Mucosa of rectum (tissue), 2 donors: ENCODE measurements at regions not wholly inside any gene's neighbourhood (a gene's known extent, or its start where the extent isn't known, plus 50 kb on each side); places are given as distances from the start of the nearest gene placed in this dataset.

Experiments used
- H3K27ac ChIP-seq, 2 donors: one replicate each; pipeline ENCODE4 v1.7.0; 2013; ENCODE audit warnings: inconsistent platforms in 2 of 2, low read depth in 2 of 2, low read length in 2 of 2
- H3K27me3 ChIP-seq, 2 donors: one replicate each; pipeline ENCODE4 v1.7.0; 2013; ENCODE audit warnings: low read length in 2 of 2; ENCODE audit not compliant: control insufficient read depth in 2 of 2, insufficient read depth in 2 of 2
- H3K36me3 ChIP-seq, 2 donors: one replicate each; pipeline ENCODE4 v1.7.0; 2013; ENCODE audit warnings: low read length in 2 of 2; ENCODE audit not compliant: control insufficient read depth in 2 of 2, insufficient read depth in 2 of 2
- H3K4me1 ChIP-seq, 2 donors: one replicate each; pipeline ENCODE4 v1.7.0; 2013; ENCODE audit warnings: low read length in 2 of 2, mild to moderate bottlenecking in 1 of 2; ENCODE audit not compliant: control insufficient read depth in 2 of 2, insufficient read depth in 2 of 2
- H3K4me3 ChIP-seq, 2 donors: one replicate each; pipeline ENCODE4 v1.7.0; 2013; ENCODE audit warnings: low read length in 2 of 2
- H3K9ac ChIP-seq, 2 donors: one replicate each; pipeline ENCODE4 v1.7.0; 2013; ENCODE audit warnings: low read length in 2 of 2, low read depth in 1 of 2, mild to moderate bottlenecking in 1 of 2
- H3K9me3 ChIP-seq, 2 donors: one replicate each; pipeline ENCODE4 v1.7.0; 2013; ENCODE audit warnings: low read length in 2 of 2; ENCODE audit not compliant: control insufficient read depth in 2 of 2
- donor health status: healthy.
- donor health status: Normal muscosa, but diverticular disease.

DNA sequence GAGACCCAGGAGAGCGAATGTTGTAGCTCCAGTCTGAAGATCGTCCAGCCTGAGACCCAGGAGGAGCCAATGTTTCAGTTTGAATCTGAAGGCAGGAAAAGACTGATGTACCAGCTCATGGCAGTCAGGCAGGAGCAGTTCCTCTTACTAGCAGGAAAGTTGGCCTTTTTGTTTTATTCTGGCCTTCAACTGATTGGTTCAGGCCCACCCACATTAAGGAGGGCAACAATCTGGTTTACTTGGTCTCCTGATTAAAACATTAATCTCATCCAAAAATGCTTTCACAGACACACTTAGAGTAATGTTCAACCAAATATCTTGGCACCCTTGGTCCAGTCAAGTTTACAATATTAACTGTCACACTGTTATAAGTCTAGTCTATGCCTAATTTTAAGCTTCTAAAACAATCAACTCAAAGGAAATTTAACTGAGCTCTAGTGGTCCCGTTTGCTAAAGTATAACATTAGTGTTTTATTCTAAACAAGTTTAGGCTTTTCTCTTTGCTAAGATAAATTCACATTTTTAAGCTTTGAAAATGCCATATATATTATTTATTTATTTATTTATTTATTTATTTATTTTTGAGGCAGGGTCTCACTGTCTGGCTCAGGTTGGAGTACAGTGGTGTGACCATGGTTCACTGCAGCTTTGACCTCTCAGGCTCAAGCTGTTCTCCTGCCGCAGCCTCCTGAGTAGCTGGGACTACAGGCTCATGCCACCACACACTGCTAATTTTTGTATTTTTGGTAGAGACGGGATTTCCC lies 275.5 kb upstream of the SLC35B3 start:
- Histone ChIP-seq H3K27ac (no peak overlapping the region), H3K9me3 (no peaks in the 10 kb centered on the region), H3K36me3 (no peaks in the 10 kb centered on the region), H3K4me3 (no peak overlapping the region), H3K4me1 (no peaks in the 10 kb centered on the region), H3K9ac (no peak overlapping the region), H3K27me3 (no peaks in the 10 kb centered on the region)

- H3K9me3 ChIP-seq, result no peaks in the 10 kb centered on the region
- H3K4me1 ChIP-seq, result no peaks in the 10 kb centered on the region
- no peak overlapping the region for H3K9ac ChIP-seq
- H3K36me3 ChIP-seq, result no peaks in the 10 kb centered on the region
- H3K4me3 ChIP-seq, result peak overlapping the region in 1 of 2 donors; percentile 7
- H3K27me3 ChIP-seq, result no peaks in the 10 kb centered on the region
- H3K27ac ChIP-seq, result no peak overlapping the region
Observed at GRCh38 chr6:8707956-8708772, 272.8 kb upstream of the SLC35B3 start.

- H3K9ac ChIP-seq, result no peak overlapping the region
- no peaks in the 10 kb centered on the region for H3K4me1 ChIP-seq
- no peaks in the 10 kb centered on the region for H3K36me3 ChIP-seq
- H3K27ac ChIP-seq, result no peak overlapping the region
- no peaks in the 10 kb centered on the region for H3K9me3 ChIP-seq
- no peaks in the 10 kb centered on the region for H3K27me3 ChIP-seq
- H3K4me3 ChIP-seq, result no peak overlapping the region
Observed at GRCh38 chr6:8707369-8707768, 272.0 kb upstream of the SLC35B3 start.

- H3K27ac ChIP-seq, result no peak overlapping the region
- no peak overlapping the region for H3K4me3 ChIP-seq
- H3K4me1 ChIP-seq, result no peaks in the 10 kb centered on the region
- H3K27me3 ChIP-seq, result no peaks in the 10 kb centered on the region
- H3K9ac ChIP-seq, result no peak overlapping the region
- no peaks in the 10 kb centered on the region for H3K9me3 ChIP-seq
- no peaks in the 10 kb centered on the region for H3K36me3 ChIP-seq
Observed at GRCh38 chr6:8705435-8706020, 270.2 kb upstream of the SLC35B3 start.

DNA sequence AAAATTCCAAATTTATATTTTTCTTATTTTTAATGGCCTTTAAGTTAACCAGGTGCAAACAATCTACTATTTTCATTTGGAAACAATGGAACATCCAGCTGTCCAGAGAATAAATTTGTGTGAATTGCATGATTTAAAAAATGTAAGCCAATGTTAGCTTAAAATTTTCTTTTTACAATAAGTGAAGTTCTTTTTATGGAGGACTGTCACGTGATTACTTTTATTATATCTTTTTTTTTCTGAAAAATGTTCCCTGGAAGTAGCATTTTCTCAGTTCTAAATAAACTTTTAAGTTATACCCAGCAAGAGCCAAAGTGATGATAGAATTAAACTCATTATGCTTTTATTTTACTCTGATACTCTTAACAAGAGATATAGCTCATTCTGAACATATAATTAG lies 267.7 kb upstream of the SLC35B3 start:
- no peaks in the 10 kb centered on the region for H3K4me1 ChIP-seq

DNA sequence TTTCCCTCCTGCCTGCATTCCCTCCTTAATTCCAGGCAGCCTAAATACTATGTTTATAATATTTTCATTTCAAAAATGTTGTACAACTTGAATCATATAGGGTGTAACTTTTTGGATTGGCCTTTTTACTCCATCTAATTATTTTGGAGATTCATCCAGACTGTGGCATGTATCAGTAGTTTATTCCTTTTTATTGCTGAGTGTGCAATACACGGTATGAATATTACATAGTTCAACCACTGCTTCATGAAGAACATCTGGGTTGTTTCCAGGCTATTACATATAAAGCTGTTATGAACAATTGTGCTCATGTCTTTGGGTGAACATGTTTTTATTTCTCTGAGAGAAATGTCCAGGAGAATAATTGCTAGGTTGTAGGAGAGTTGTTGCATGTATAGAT lies 253.5 kb upstream of the SLC35B3 start:
- no peaks in the 10 kb centered on the region for H3K4me1 ChIP-seq
- no peak overlapping the region for H3K27ac ChIP-seq
- H3K9me3 ChIP-seq, result no peaks in the 10 kb centered on the region
- H3K9ac ChIP-seq, result no peak overlapping the region
- H3K27me3 ChIP-seq, result no peaks in the 10 kb centered on the region
- H3K36me3 ChIP-seq, result no peaks in the 10 kb centered on the region
- no peak overlapping the region for H3K4me3 ChIP-seq

More for the DNA sequence above, 267.7 kb upstream of the SLC35B3 start:
- Histone ChIP-seq H3K27ac (no peak overlapping the region), H3K36me3 (no peaks in the 10 kb centered on the region), H3K9me3 (no peaks in the 10 kb centered on the region), H3K4me3 (no peak overlapping the region), H3K27me3 (no peaks in the 10 kb centered on the region), H3K9ac (no peak overlapping the region)

DNA sequence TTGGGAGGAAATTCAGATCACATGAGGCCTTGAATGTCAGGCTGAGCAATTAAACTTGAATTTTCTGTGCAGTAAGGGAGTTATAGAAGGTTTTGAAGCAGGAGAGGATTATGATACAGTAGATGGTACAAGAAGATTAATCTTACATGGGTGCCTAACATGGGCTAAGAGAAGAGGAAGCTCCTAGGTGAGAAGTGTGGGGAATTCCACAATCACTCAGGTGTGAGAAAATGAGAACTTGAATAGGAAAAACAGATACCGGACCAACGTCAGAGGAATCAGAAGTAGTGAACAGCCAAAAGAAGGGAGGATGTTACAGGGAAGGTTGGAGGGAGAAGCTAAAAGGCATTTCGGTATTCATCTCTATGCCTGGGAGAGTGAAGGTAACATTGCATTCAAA lies 250.7 kb upstream of the SLC35B3 start:
- no peak overlapping the region for H3K9ac ChIP-seq

GRCh38 chr6:8683204-8683603 lies 247.9 kb upstream of the SLC35B3 start:
- no peak overlapping the region for H3K27ac ChIP-seq
- H3K9ac ChIP-seq, result no peak overlapping the region
- no peaks in the 10 kb centered on the region for H3K36me3 ChIP-seq
- no peaks in the 10 kb centered on the region for H3K4me1 ChIP-seq
- H3K9me3 ChIP-seq, result no peaks in the 10 kb centered on the region
- no peak overlapping the region for H3K4me3 ChIP-seq
- H3K27me3 ChIP-seq, result no peaks in the 10 kb centered on the region

More for the DNA sequence above, 250.7 kb upstream of the SLC35B3 start:
- no peaks in the 10 kb centered on the region for H3K9me3 ChIP-seq
- no peaks in the 10 kb centered on the region for H3K27me3 ChIP-seq
- H3K36me3 ChIP-seq, result no peaks in the 10 kb centered on the region
- H3K4me3 ChIP-seq, result no peak overlapping the region
- H3K4me1 ChIP-seq, result no peaks in the 10 kb centered on the region
- no peak overlapping the region for H3K27ac ChIP-seq

DNA sequence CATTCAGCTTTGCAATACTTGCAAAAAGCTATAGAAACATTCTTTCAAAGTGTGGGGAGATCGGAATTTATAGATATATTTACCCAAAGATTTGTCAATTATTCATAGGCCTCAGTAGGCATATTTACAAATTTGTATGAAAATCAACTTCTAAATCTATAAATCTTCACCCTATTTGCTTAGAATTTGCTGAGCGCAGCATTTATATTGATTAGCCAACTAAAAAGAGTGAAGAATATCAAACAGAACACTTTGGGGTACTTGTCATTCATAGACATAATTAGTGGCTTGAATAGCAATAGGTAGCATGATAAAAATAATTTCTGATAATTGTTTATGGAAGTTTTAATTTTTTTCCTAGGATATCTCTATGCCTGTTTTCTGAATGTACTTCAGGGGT lies 244.5 kb upstream of the SLC35B3 start:
- no peak overlapping the region for H3K27ac ChIP-seq
- no peaks in the 10 kb centered on the region for H3K9me3 ChIP-seq
- no peaks in the 10 kb centered on the region for H3K36me3 ChIP-seq
- no peaks in the 10 kb centered on the region for H3K4me1 ChIP-seq
- no peaks in the 10 kb centered on the region for H3K27me3 ChIP-seq
- no peak overlapping the region for H3K9ac ChIP-seq
- H3K4me3 ChIP-seq, result no peak overlapping the region

DNA sequence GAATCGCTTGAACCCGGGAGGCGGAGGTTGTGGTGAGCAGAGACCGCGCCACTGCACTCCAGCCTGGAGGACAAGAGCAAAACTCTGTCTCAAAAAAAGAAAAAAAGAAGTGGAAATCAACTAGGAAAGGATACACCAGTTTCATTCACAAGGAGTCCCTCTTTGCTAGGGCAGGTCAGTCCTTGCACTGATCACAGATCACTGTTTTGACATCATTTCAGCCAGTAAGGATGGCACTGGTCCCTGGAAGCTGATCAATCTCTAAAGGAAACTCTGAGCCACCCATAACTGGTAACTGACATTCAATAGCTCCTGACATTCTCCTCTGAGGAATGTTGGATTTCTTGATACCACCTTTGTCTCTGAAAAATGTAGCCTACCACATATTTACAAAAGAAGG lies 243.1 kb upstream of the SLC35B3 start:
- Histone ChIP-seq H3K9ac (no peak overlapping the region), H3K4me3 (no peak overlapping the region), H3K36me3 (no peaks in the 10 kb centered on the region), H3K27ac (no peak overlapping the region), H3K4me1 (no peaks in the 10 kb centered on the region), H3K27me3 (no peaks in the 10 kb centered on the region), H3K9me3 (no peaks in the 10 kb centered on the region)
